Neuronal stem cell (in vitro differentiated cells): ENCODE measurements at regions not wholly inside any gene's neighbourhood (a gene's known extent, or its start where the extent isn't known, plus 50 kb on each side); places are given as distances from the start of the nearest gene placed in this dataset.

Experiments used
- DNase-seq: peaks from one replicate; pipeline ENCODE4 v3.0.0-alpha.2; 2013; ENCODE audit warnings: low spot score
- H2AFZ ChIP-seq: one replicate; pipeline ENCODE4 v1.6.1; 2013; ENCODE audit warnings: mild to moderate bottlenecking, low read length, inconsistent platforms
- H2AK5ac ChIP-seq: 2 replicates; pipeline ENCODE4 v1.6.1; 2013; ENCODE audit warnings: low read depth, mild to moderate bottlenecking, inconsistent platforms, low read length, moderate library complexity, mixed read lengths
- H2BK120ac ChIP-seq: 2 replicates; pipeline ENCODE4 v1.6.1; 2013; ENCODE audit warnings: low read depth, mild to moderate bottlenecking, inconsistent platforms, low read length, moderate library complexity, mixed read lengths
- H2BK12ac ChIP-seq: one replicate; pipeline ENCODE4 v1.6.1; 2013; ENCODE audit warnings: low read length, inconsistent platforms
- H2BK15ac ChIP-seq: 2 replicates; pipeline ENCODE4 v1.6.1; 2013; ENCODE audit warnings: mild to moderate bottlenecking, low read length, inconsistent platforms, mixed read lengths
- H2BK5ac ChIP-seq: one replicate; pipeline ENCODE4 v1.6.1; 2013; ENCODE audit warnings: inconsistent platforms, mild to moderate bottlenecking, low read length, moderate library complexity
- H3K14ac ChIP-seq: one replicate; pipeline ENCODE4 v1.6.1; 2013; ENCODE audit warnings: low read length, inconsistent platforms
- H3K18ac ChIP-seq: 2 replicates; pipeline ENCODE4 v1.6.1; 2013; ENCODE audit warnings: low read length, inconsistent platforms
- H3K23ac ChIP-seq: 2 replicates; pipeline ENCODE4 v1.6.1; 2013; ENCODE audit warnings: low read depth, mild to moderate bottlenecking, mixed read lengths, low read length, inconsistent platforms; ENCODE audit not compliant: poor library complexity
- H3K27ac ChIP-seq: replicated peaks from 3 replicates; pipeline ENCODE4 v1.5.1; 2013; ENCODE audit warnings: low read length, inconsistent platforms
- H3K27me3 ChIP-seq, 3 experiments: 2 replicates each; pipeline ENCODE4 v1.6.1; 2013; ENCODE audit warnings: low read length in 3 of 3, mild to moderate bottlenecking in 2 of 3, inconsistent platforms in 1 of 3, low read depth in 1 of 3, mixed read lengths in 1 of 3, moderate library complexity in 1 of 3; ENCODE audit not compliant: control insufficient read depth in 3 of 3, insufficient read depth in 3 of 3
- H3K36me3 ChIP-seq, 2 donors: replicated peaks in 1 of 2; 2 replicates each; pipeline ENCODE4 v1.6.1; 2013; ENCODE audit warnings: low read length in 2 of 2; ENCODE audit not compliant: control insufficient read depth in 2 of 2, insufficient read depth in 2 of 2
- H3K4ac ChIP-seq: 2 replicates; pipeline ENCODE4 v1.6.1; 2013; ENCODE audit warnings: inconsistent platforms, mild to moderate bottlenecking, low read length, moderate library complexity
- H3K4me1 ChIP-seq, 2 donors: 1 replicate in 1 of 2; 2 replicates in 1 of 2; pipeline ENCODE4 v1.6.1; 2013; ENCODE audit warnings: low read length in 2 of 2, low read depth in 1 of 2; ENCODE audit not compliant: control insufficient read depth in 2 of 2, insufficient read depth in 1 of 2
- H3K4me2 ChIP-seq: one replicate; pipeline ENCODE4 v1.6.1; 2013; ENCODE audit warnings: mild to moderate bottlenecking, low read length, inconsistent platforms; ENCODE audit not compliant: insufficient read depth, poor library complexity, severe bottlenecking
- H3K4me3 ChIP-seq, 2 donors: 2 replicates each; pipeline ENCODE4 v1.5.1; 2013; ENCODE audit warnings: low read length in 2 of 2, mild to moderate bottlenecking in 2 of 2, inconsistent platforms in 1 of 2, moderate library complexity in 1 of 2
- H3K79me1 ChIP-seq: one replicate; pipeline ENCODE4 v1.6.1; 2013; ENCODE audit warnings: low read depth, mild to moderate bottlenecking, inconsistent platforms, low read length, moderate library complexity
- H3K9ac ChIP-seq: one replicate; pipeline ENCODE4 v1.6.1; 2013; ENCODE audit warnings: mild to moderate bottlenecking, low read depth, low read length, inconsistent platforms; ENCODE audit not compliant: poor library complexity
- H3K9me3 ChIP-seq, 2 donors: replicated peaks in 1 of 2; 2 replicates each; pipeline versions ENCODE3 to v1.6.1; 2013; ENCODE audit warnings: low read length in 2 of 2, mild to moderate bottlenecking in 2 of 2, inconsistent platforms in 1 of 2, low read depth in 1 of 2, mixed read lengths in 1 of 2, moderate library complexity in 1 of 2; ENCODE audit not compliant: control insufficient read depth in 2 of 2, insufficient read depth in 1 of 2
- H4K8ac ChIP-seq: one replicate; pipeline ENCODE4 v1.6.1; 2013; ENCODE audit warnings: low read depth, mild to moderate bottlenecking, inconsistent platforms, low read length, moderate library complexity
- H4K91ac ChIP-seq: one replicate; pipeline ENCODE4 v1.6.1; 2013; ENCODE audit warnings: low read length, low read depth, mild to moderate bottlenecking, inconsistent platforms; ENCODE audit not compliant: poor library complexity
- WGBS, 2 donors: extraction: QIAGEN DNeasy Blood & Tissue Kit; methylation state at CpG; one replicate each; pipeline ENCODE4 v1.1.7; 2013; ENCODE audit warnings: missing lambda C conversion rate in 2 of 2, mixed read lengths in 1 of 2; ENCODE audit not compliant: insufficient read length in 2 of 2, insufficient replicate concordance in 1 of 2; ENCODE audit errors: extremely low coverage in 2 of 2; 5-methylcytosine and 5-hydroxymethylcytosine counted together

- Histone ChIP-seq H3K27me3 (no peaks in the 10 kb centered on the region), H3K4ac (no peak overlapping the region), H2AK5ac (no peak overlapping the region), H2AFZ (peak overlapping the region; percentile 19), H3K23ac (no peak overlapping the region), H3K4me1 (peaks cover 0 to 7% of the 10 kb centered on the region in 2 donors), H2BK120ac (no peak overlapping the region), H2BK5ac (no peak overlapping the region), H3K4me2 (no peak overlapping the region), H3K9ac (no peak overlapping the region), H2BK15ac (no peak overlapping the region), H2BK12ac (no peak overlapping the region), H3K27ac (no peak overlapping the region), H3K9me3 (no peaks in the 10 kb centered on the region), H3K36me3 (no peaks in the 10 kb centered on the region), H4K91ac (no peak overlapping the region), H3K79me1 (no peaks in the 10 kb centered on the region), H3K4me3 (no peak overlapping the region), H3K14ac (no peak overlapping the region), H3K18ac (no peak overlapping the region), H4K8ac (no peak overlapping the region)
- WGBS, 2 donors, result no CpG with 5 or more reads among the region's 2 CpGs
- DNase-seq, result no peak
These were observed 143.1 kb downstream of the S1PR1 start for GRCh38 chr1:101379950-101380349.

DNA sequence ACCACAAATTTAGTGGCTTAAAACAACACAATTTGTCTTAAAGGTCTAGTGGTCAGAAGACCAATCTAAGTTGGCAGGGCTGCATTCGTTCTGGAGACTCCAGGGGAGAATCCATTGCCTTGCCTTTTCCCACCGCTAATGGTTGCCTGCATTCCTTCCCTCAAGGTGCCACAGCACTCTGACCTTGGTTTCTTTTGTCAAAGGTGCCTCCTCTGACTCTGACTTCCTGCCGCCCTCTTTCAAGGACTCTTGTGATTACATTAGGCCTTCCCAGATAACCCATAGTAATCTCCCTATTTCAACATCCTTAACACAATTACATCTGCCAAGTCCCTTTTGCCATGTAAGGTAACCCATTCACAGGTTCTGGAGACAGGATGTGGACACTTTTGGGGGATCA, 145.3 kb downstream of the S1PR1 start:
- Histone ChIP-seq H2BK120ac (no peak overlapping the region), H2BK5ac (no peak overlapping the region), H3K4me2 (no peak overlapping the region), H2BK15ac (no peak overlapping the region), H4K91ac (no peak overlapping the region), H3K18ac (no peak overlapping the region), H3K27me3 (no peaks in the 10 kb centered on the region), H3K14ac (no peak overlapping the region), H2BK12ac (no peak overlapping the region), H3K9ac (no peak overlapping the region), H3K4me1 (peaks cover 0 to 7% of the 10 kb centered on the region in 2 donors), H3K23ac (no peak overlapping the region), H3K9me3 (peaks cover 0 to 3% of the 10 kb centered on the region in 2 donors), H3K36me3 (no peaks in the 10 kb centered on the region), H3K4ac (no peak overlapping the region), H3K4me3 (no peak overlapping the region), H2AFZ (peak overlapping the region; percentile 42), H2AK5ac (no peak overlapping the region), H3K27ac (no peak overlapping the region), H4K8ac (no peak overlapping the region), H3K79me1 (no peaks in the 10 kb centered on the region)
- WGBS, 2 donors, result no CpG with 5 or more reads among the region's 3 CpGs
- DNase-seq, result no peak

DNA sequence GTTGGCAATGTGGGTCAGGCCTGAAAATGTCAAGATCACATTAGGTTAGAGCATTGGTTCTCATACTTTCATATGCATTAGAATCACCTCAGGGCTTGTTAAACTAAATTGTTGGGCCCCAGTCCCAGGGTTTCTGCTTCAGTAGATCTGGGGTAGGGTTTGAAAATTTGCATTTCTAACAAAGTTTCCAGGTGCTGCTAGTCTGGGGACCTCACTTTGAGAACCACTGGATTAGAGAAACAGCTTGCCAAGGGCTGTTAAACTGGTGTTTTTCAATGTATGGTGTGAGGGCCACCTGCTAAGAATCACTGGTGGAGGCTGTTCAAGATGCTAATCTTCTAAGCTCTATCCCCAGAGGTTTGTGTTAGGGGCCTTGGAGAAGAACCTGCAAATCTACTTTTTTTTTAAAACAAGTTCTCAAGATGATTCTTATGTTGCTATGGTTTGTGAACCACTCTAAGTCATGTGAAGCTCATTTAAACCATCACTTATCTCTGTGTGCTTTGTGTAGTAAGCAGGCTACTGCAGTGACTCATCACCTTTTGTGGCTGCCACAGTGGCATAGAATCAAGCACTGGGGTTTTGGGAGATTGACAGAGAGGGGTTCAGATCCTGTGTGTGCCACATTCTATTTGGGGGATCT, 152.2 kb downstream of the S1PR1 start:
- no peak overlapping the region for H2BK120ac ChIP-seq
- no peaks in the 10 kb centered on the region for H3K36me3 ChIP-seq
- H2AFZ ChIP-seq, result no peak overlapping the region
- H2AK5ac ChIP-seq, result no peak overlapping the region
- no peak overlapping the region for H3K27ac ChIP-seq
- H3K4ac ChIP-seq, result no peak overlapping the region
- peaks cover 0 to 8% of the 10 kb centered on the region in 2 donors for H3K9me3 ChIP-seq
- H3K18ac ChIP-seq, result no peak overlapping the region
- H2BK15ac ChIP-seq, result no peak overlapping the region
- no peak overlapping the region for H3K9ac ChIP-seq
- H3K4me3 ChIP-seq, result no peak overlapping the region
- no peaks in the 10 kb centered on the region for H3K27me3 ChIP-seq
- no peaks in the 10 kb centered on the region for H3K79me1 ChIP-seq
- no peak overlapping the region for H3K14ac ChIP-seq
- no peak for DNase-seq
- H3K4me2 ChIP-seq, result no peak overlapping the region
- no peak overlapping the region for H3K23ac ChIP-seq
- no peak overlapping the region for H2BK12ac ChIP-seq
- no peak overlapping the region for H2BK5ac ChIP-seq
- peaks cover under 1 to 5% of the 10 kb centered on the region in 2 donors for H3K4me1 ChIP-seq
- no peak overlapping the region for H4K8ac ChIP-seq
- H4K91ac ChIP-seq, result no peak overlapping the region

DNA sequence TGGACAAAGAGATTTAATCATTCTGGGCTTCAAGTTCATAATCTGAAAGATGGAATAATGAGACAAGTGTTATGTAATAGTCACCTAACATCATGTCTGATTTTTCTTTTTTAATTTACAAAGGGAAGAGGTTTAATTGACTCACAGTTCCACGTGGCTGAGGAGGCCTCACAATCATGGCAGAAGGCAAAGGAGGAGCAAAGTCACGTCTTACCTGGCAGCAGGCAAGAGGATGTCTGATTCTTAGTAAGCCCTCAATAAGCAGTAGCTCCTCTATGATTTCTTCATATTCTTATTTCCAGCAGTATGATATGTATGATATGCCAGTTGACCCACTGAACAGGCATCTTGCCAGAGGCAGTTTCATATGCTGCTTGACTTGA, 152.7 kb downstream of the S1PR1 start:
- H3K9ac ChIP-seq, result no peak overlapping the region
- no peak overlapping the region for H2BK12ac ChIP-seq
- no peak overlapping the region for H3K23ac ChIP-seq
- no CpG with 5 or more reads among the region's 2 CpGs for WGBS, 2 donors
- no peak overlapping the region for H2BK5ac ChIP-seq
- H3K4ac ChIP-seq, result no peak overlapping the region
- no peaks in the 10 kb centered on the region for H3K36me3 ChIP-seq
- H2AFZ ChIP-seq, result no peak overlapping the region
- no peak overlapping the region for H2BK15ac ChIP-seq
- no peak overlapping the region for H3K4me2 ChIP-seq
- no peak overlapping the region for H4K91ac ChIP-seq
- H3K9me3 ChIP-seq, result peaks cover 0 to 8% of the 10 kb centered on the region in 2 donors
- H3K14ac ChIP-seq, result no peak overlapping the region
- H3K4me3 ChIP-seq, result no peak overlapping the region
- no peak overlapping the region for H2AK5ac ChIP-seq
- no peaks in the 10 kb centered on the region for H3K27me3 ChIP-seq
- H3K18ac ChIP-seq, result no peak overlapping the region
- no peak overlapping the region for H3K27ac ChIP-seq
- no peaks in the 10 kb centered on the region for H3K79me1 ChIP-seq
- no peak overlapping the region for H4K8ac ChIP-seq
- H3K4me1 ChIP-seq, result peaks cover 3 to 7% of the 10 kb centered on the region in 2 donors
- DNase-seq, result no peak
- H2BK120ac ChIP-seq, result no peak overlapping the region
